KBM-7 (cell line): ENCODE measurements at regions not wholly inside any gene's neighbourhood (a gene's known extent, or its start where the extent isn't known, plus 50 kb on each side); places are given as distances from the start of the nearest gene placed in this dataset.

ENCODE experiments used
- DNase-seq: peaks from one replicate; pipeline ENCODE4 v3.0.0-alpha.2; 2015
- in situ Hi-C: fragments of 300-500 bp; cut with MboI; formaldehyde crosslinking; loops from 2 replicates; pipeline ENCODE4 v1.14.3; 2020; ENCODE audit warnings: low sequenced_read_pairs, low pct_unique_long_range_greater_than_20kb, mixed read lengths

DNA sequence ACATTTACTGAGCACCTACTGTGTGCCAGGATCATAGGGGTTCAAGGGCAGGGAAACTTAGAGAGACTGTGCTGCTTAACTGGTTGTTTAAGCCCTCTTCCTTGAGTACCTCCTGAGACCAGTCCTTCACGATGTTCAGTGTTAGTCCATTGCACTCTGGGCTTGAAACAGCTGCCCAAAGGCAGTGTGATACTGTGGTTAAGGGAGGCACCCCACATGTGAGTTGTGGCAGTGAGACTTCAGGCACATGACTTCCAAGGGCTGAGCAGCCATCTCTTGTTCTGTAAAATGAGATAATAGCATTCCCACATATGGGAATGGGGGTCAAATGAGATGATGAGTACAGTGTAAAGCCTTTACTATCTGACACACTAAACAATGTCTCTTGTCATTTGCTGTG lies 75.1 kb downstream of the LINGO1 start:
- in situ Hi-C loops: no loop called here
- DNase-seq: no peak

- no peak for DNase-seq
- in situ Hi-C loops: no loop called here
Measured at GRCh38 chr15:77557144-77557543, 75.6 kb downstream of the LINGO1 start.

DNA sequence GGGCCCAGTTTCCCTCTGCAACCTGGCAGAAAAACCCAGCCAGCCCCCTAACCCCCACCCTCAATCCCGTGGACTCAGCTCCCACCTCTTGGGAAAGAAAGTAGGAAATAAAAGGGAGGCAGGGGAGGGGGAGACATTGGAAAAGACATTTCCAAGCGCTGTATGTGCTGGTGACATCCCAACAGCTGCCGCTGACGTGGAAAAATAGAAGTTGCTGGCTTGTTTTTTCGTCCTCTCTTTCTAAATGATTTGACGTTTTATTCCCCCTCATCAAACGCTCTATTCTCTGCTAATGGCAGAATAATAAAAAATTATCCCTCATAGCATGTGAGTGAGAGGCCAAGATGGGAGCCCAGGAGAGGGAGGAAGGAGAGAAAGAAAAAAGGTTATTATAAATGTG lies 76.1 kb downstream of the LINGO1 start:
- DNase-seq: no peak
- in situ Hi-C loops: no loop called here

GRCh38 chr15:77555232-77555631 lies 77.5 kb downstream of the LINGO1 start:
- DNase-seq: no peak
- in situ Hi-C loops: no loop called here

DNA sequence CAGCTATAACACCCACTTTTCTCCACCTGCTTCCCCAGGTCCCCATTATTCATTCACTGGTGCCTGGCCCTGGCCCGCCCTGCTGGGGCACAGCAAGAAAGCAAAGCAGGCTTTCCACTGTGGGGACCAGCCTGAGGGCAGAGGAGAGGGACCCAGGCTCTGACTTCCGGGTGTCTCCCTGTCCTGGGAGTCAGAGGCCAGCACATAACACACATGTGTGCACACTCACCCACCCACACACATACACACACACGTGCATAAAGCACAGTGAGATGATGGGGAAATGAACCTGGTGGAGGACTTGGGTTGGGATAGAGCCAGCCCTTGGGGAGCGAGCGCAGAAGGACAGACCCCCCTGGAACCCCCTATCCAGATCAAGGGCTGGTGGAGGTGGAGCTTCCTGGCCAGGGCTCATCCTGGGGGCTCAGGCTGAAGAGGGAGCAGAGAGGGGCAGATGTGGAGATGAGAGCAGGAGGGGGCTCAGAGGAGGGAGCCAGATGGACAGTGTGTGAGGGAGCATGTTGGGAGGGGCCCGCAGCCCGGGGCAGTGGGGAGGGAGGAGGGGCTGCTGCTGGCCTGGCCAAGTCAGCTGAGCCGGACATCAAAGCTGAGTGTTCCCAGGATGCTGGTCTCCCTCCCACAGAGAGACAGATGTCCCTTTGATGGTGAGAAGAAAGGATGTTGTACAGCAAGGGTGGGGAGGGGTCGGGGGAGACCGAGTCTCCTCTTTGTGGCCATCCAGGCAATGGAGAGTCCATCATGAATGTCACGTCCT lies 78.2 kb downstream of the LINGO1 start:
- in situ Hi-C loops: loop anchor here (5.0 kb wide), 1 partner anchor 33 kb away; no protein-coding TSS in a partner anchor
- no peak for DNase-seq

- in situ Hi-C loops: loop anchor here (5.0 kb wide), 1 partner anchor 34 kb away; no protein-coding TSS in a partner anchor
- no peak for DNase-seq
Measured at GRCh38 chr15:77553695-77554094, 79.0 kb downstream of the LINGO1 start.

DNA sequence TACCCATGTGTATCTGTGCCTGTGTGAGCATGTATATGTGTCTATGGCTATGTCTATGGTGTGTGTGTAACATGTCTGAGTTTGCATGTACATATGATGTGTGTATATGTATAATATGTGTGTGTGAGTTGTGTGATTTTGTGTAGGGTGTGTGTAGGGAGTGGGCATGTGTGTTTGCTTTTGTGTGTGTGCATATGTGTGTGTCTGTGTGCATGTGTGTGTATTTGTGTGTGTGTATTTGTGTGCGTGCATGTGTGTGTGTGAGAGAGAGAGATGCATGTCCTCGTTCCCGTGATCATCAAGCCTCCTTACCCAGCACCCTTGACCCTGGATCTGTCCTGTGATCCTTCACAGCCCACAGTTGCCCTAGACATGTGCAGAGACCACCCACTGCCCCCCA lies 79.5 kb downstream of the LINGO1 start:
- no peak for DNase-seq
- in situ Hi-C loops: loop anchor here (5.0 kb wide), 1 partner anchor 34 kb away; no protein-coding TSS in a partner anchor

GRCh38 chr15:77552066-77552465 lies 80.6 kb downstream of the LINGO1 start:
- DNase-seq: no peak
- in situ Hi-C loops: loop anchor here (5.0 kb wide), 1 partner anchor 35 kb away; no protein-coding TSS in a partner anchor

DNA sequence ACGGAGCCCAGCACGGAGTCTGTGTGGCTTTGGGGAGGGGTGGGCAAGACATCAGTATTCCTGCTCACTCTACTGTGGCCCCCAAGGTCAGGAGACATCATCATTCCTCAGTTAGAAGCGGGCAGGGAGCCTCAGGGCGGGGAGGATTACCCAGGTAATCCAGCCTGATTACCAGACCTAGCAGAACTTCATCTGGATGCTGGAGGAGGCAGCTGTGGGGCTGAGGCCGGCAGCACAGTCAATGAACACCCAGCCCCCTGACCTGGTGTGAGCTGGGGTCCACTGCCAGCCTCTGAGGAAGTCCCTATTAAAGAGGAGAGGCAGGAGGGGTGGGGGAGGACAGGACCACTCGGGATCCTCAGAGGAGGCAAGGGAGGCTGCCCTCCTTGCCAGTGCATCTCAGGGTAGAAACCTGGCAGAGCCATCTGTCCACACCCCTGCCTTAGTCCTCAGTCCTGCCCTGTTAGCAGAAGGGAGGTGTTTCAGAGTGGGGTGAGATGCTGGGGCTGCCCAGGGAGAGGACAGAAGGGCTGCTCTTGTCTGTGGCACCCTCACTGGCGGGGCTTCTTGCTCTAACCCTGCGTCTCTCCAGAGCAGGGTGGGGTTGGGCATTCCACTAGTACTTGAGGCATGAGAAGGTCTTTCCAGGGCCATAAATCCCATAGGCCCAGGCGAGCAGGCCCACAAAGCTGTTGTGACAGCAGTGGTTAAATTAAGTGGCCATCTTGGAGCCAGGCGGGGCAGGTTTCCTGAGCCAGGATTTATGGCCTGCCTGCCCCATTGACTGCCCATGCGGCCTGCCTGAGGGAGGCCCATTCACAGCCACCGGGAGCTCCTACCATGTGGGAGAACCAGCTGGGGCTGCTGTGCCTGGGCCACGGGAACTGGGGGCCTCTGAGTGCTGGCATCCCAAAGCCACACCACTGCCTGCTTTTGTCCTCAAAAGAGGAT lies 82.1 kb downstream of the LINGO1 start:
- in situ Hi-C loops: loop anchor here (5.0 kb wide), 1 partner anchor 37 kb away; no protein-coding TSS in a partner anchor
- no peak for DNase-seq

- DNase-seq: no peak
- in situ Hi-C loops: loop anchor here (5.0 kb wide), 1 partner anchor 38 kb away; no protein-coding TSS in a partner anchor
Measured at GRCh38 chr15:77549576-77550288, 83.0 kb downstream of the LINGO1 start.

GRCh38 chr15:77548589-77549557 lies 83.8 kb downstream of the LINGO1 start:
- peak; percentile 54 for DNase-seq
- in situ Hi-C loops: no loop called here

DNA sequence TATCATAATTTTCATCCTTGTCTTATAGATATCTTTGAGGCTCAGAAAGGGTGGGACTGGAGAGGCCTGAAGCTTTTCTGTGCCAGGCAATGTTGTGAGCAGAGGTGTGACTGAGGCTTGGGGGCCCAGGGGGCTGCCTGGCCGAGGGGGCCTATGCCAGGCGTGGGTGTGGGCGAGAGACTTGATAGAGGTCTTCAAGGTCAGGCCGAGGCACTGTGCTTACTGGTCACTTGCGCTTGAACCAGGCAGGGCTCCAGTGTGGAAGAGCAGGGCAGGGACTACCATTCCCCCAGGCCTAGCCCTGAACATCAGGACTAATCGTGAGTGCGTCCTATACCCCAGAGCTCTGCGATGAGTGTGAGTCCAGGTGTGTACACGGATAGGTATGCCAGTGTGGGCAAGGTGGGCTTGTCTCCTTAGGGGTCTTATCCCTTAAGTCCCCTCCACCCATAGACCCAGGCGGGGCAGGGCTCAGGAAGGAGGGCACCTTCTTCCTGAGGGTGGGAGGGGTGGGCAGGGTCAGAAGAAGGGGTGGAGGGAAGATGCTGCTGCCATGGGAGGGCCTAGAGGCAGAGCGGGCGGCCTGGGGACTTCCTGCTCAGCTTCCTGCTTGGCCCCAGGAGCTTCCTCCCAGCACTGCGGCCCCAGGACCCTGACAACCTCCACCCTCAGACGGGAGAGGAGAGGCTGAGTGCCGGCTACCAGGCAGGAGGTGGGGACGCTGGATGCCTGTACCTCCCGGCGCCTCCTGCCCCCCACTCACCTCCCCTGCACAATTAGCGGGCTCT lies 84.7 kb downstream of the LINGO1 start:
- DNase-seq: peak; percentile 38
- in situ Hi-C loops: no loop called here

GRCh38 chr15:77546870-77547269 lies 85.8 kb downstream of the LINGO1 start:
- in situ Hi-C loops: no loop called here
- DNase-seq: no peak

DNA sequence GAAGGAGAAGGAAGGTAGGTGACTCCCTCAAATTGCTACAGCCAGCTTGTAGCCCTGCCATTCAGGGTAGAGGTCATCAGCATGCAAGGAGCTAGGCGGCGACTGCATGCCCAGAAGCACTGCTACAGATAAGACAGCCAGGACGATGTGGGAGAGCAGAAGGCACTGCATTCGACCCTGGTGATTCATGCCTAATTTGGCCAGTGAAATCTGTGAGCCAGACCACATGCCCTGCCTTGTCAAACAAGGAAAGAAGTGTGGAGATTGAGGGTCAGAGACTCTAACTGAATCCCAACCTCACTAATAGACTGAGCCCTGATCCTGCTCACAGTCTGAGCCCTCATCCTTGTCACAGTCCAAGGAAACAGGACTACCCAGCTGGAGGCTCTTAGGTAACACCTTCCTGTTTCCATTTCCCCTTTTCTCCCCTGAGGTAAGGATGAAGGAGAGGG lies 86.6 kb downstream of the LINGO1 start:
- in situ Hi-C loops: no loop called here

GRCh38 chr15:77545058-77545457 lies 87.7 kb downstream of the LINGO1 start:
- no peak for DNase-seq
- in situ Hi-C loops: no loop called here

More for the DNA sequence above, 86.6 kb downstream of the LINGO1 start:
- peak; percentile 73 for DNase-seq

GRCh38 chr15:77544162-77544561 lies 88.5 kb downstream of the LINGO1 start:
- no peak for DNase-seq
- in situ Hi-C loops: no loop called here

GRCh38 chr15:77543159-77543882 lies 89.4 kb downstream of the LINGO1 start:
- DNase-seq: peak; percentile 93
- in situ Hi-C loops: no loop called here
